Neural crest cell (in vitro differentiated cells): ENCODE measurements at regions not wholly inside any gene's neighbourhood (a gene's known extent, or its start where the extent isn't known, plus 50 kb on each side); places are given as distances from the start of the nearest gene placed in this dataset.
"Not testable (repeated sequence)": the region's sequence is repeated elsewhere in the genome, so short reads cannot be mapped to it uniquely, and the experiment has no call there.

Experiments
- DNase-seq: peaks from one replicate; pipeline ENCODE4 v3.0.0; 2021; ENCODE audit warnings: low read depth, mixed read lengths, low spot score
- H3K27ac Mint-ChIP-seq: one replicate; pipeline ENCODE4 v1.8.0; 2021; ENCODE audit warnings: mild to moderate bottlenecking, mixed read lengths; ENCODE audit not compliant: unreplicated experiment
- H3K27me3 Mint-ChIP-seq: 2 replicates; pipeline ENCODE4 v1.8.0; 2021; ENCODE audit warnings: low read depth, mild to moderate bottlenecking, mixed read lengths
- H3K36me3 Mint-ChIP-seq: 2 replicates; pipeline ENCODE4 v1.8.0; 2021; ENCODE audit warnings: low read depth, mild to moderate bottlenecking, mixed read lengths
- H3K4me1 Mint-ChIP-seq: 2 replicates; pipeline ENCODE4 v1.8.0; 2021; ENCODE audit warnings: mixed read lengths
- H3K4me3 Mint-ChIP-seq: one replicate; pipeline ENCODE4 v1.8.0; 2021; ENCODE audit warnings: mild to moderate bottlenecking, mixed read lengths
- H3K9me3 Mint-ChIP-seq: 2 replicates; pipeline ENCODE4 v1.8.0; 2021; ENCODE audit warnings: mixed read lengths
- TF ChIP-seq, protein P1 (sequence below): fragments of 200-600 bp; sonication (generic); conservative IDR thresholded peaks from 2 replicates; pipeline ENCODE4 v1.5.0; 2021; ENCODE audit warnings: antibody characterized with exemption, mild to moderate bottlenecking

DNA sequence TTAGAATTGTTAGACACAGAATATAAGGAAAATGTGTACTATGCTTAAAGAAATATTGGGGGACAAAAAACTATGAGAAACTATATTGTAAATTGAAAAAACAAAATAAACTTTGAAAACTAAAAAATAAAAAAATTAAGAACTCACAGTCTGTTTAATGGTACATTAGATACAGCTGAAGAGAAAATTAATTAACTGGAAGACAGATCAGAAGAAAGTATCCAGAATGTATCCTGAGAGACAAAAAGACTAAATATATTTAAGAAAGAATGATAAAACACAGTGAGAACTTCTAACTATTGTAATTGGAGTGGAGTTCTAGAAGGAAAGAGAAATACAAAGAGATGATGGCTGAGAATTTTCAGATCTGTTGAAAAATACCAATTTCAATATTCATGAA lies 57.6 kb upstream of the SH3PXD2B start:
- TF ChIP-seq, protein P1, sequence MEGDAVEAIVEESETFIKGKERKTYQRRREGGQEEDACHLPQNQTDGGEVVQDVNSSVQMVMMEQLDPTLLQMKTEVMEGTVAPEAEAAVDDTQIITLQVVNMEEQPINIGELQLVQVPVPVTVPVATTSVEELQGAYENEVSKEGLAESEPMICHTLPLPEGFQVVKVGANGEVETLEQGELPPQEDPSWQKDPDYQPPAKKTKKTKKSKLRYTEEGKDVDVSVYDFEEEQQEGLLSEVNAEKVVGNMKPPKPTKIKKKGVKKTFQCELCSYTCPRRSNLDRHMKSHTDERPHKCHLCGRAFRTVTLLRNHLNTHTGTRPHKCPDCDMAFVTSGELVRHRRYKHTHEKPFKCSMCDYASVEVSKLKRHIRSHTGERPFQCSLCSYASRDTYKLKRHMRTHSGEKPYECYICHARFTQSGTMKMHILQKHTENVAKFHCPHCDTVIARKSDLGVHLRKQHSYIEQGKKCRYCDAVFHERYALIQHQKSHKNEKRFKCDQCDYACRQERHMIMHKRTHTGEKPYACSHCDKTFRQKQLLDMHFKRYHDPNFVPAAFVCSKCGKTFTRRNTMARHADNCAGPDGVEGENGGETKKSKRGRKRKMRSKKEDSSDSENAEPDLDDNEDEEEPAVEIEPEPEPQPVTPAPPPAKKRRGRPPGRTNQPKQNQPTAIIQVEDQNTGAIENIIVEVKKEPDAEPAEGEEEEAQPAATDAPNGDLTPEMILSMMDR: no peak
- Mint-ChIP-seq H3K27ac (no peak overlapping the region), H3K27me3 (peaks cover 14% of the 10 kb centered on the region), H3K4me3 (no peak overlapping the region), H3K9me3 (peaks cover 25% of the 10 kb centered on the region), H3K4me1 (peaks cover 4% of the 10 kb centered on the region), H3K36me3 (peaks cover 10% of the 10 kb centered on the region)
- no peak for DNase-seq

DNA sequence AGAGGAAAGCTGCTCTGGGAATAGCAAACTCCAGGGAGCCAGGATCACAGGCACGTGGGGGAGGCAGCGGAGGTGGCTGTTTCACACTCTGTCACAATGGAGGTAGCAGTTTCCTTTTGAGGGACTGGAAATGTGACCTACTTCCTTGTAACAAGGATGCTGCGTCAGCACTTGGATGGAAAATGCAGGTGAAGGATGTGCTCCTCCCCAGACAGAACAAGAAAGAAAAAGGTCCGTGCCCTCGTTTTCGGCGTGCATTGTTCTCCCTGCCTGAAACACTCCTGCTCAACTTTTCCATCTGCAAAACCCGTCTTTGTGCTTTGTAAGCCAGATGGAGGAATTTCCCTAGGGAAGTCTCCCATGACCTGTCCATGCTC lies 55.1 kb upstream of the SH3PXD2B start:
- H3K4me1 Mint-ChIP-seq: peaks cover 19% of the 10 kb centered on the region
- H3K9me3 Mint-ChIP-seq: peaks cover 19% of the 10 kb centered on the region
- TF ChIP-seq, protein P1: no peak
- peaks cover 10% of the 10 kb centered on the region for H3K36me3 Mint-ChIP-seq
- peak overlapping the region; percentile 76 for H3K27ac Mint-ChIP-seq
- no peak overlapping the region for H3K4me3 Mint-ChIP-seq
- peaks cover 4% of the 10 kb centered on the region for H3K27me3 Mint-ChIP-seq
- DNase-seq: no peak

DNA sequence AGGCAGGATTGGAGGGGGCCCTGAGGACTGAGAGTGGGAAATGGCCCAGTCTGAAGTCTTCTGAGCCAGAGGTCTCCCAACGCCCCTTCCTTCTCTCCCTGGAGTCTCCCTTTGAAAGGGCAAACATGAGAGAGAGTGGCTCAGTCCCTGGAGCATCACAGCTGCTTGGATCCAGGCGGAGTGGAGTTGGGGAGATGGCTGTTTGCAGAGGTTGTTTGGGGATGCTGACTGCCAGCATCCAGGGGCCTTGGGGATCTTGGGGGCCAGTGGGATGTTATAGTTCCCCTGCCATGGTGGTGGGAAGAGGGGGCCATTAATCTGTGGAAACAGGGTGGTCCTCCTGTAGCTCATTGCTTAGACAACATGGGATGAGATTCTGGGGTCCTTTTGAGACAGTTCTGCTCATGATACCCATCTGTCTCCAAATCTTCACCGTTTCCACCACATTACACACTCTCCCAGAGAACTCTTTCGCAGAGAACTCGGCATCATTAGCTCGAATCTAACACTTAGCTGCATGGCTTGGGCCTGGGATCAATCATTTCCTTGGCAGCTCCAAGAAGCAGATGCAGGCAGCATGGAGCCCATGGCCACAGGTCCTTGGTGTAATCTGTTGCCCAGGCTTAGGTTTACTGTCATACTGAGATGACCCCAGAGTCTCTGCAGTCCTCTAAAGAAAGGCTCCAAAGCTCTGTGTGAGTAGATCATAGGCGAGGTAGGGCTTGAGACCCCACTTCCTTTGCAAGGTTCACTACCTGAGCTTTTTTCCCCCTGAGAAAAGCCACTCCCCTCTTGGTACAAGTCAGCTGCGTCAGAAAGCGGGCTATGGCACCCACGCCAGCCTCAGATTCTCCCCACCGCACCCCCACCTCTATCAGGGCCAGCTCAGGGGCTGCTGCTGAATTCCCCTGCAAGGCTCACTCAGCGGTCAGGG lies 54.4 kb upstream of the SH3PXD2B start:
- no peak overlapping the region for H3K27ac Mint-ChIP-seq
- DNase-seq: no peak
- peaks cover 19% of the 10 kb centered on the region for H3K9me3 Mint-ChIP-seq

DNA sequence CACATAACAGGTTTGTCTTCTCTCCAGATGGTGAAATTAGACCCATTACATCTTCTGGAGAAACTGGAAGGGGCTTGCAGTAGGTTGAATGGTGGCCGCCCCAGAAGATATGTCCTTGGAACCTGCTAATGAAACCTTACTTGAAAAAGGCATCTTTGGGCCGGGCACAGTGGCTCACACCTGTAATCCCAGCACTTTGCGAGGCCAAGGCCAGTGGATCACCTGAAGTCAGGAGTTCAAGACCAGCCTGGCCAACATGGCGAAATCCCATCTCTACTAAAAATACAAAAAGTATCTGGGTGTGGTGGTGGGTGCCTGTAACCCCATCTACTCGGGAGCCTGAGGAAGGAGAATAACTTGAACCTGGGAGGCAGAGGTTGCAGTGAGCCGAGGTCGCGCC lies 53.2 kb upstream of the SH3PXD2B start:
- not testable (repeated sequence) for H3K27me3 Mint-ChIP-seq, H3K27ac Mint-ChIP-seq, H3K36me3 Mint-ChIP-seq

More for the DNA sequence above, 54.4 kb upstream of the SH3PXD2B start:
- Mint-ChIP-seq H3K36me3 (peaks cover 10% of the 10 kb centered on the region), H3K4me3 (no peak overlapping the region), H3K4me1 (peaks cover 25% of the 10 kb centered on the region), H3K27me3 (peaks cover 4% of the 10 kb centered on the region)
- TF ChIP-seq, protein P1: no peak

DNA sequence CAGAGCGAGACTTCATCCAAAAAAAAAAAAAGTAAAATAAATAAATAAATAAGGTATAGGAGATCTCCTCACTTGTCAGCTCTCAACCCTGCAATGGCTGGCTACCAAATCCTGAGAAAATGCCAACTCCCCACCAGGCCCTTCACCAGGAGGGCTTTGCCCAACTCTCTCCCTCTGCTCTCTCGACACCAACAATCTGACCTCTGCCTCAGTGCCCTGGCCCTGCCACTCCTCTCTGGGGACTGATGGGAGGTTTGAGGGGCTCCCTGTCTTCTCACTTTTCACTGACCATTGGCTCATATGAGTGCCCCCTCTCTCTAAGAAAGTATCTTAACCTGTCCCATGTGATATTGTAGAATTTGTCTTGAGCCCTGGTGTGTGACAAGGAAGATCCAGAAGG lies 52.6 kb upstream of the SH3PXD2B start:
- no peak for DNase-seq
- TF ChIP-seq, protein P1: no peak
- Mint-ChIP-seq H3K36me3 (peaks cover 3% of the 10 kb centered on the region), H3K27ac (no peak overlapping the region), H3K4me3 (no peak overlapping the region), H3K9me3 (peaks cover 6% of the 10 kb centered on the region), H3K4me1 (peaks cover 37% of the 10 kb centered on the region), H3K27me3 (peaks cover 4% of the 10 kb centered on the region)

More for the DNA sequence above, 53.2 kb upstream of the SH3PXD2B start:
- Mint-ChIP-seq H3K4me1 (peaks cover 35% of the 10 kb centered on the region), H3K9me3 (peaks cover 10% of the 10 kb centered on the region)
- DNase-seq, H3K4me3 Mint-ChIP-seq: not testable (repeated sequence)

DNA sequence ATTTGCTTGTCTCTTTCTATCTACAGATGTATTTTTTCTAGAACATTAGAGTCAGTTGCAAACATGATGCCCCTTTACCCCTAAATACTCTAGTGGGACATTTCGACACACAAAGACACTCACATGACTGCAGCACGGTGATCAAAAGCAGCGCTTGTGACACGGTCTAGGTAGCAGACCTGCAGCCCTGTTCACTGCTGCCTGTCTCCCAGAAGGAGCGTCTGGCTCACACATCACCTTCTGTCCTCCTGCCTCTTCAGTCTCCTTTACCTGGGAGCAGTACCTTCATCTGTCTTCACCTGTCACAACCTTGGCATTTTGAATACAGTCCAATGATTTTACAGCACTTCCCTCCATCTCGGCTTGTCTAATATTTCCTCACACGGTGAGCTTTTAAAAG lies 51.9 kb upstream of the SH3PXD2B start:
- Mint-ChIP-seq H3K27me3 (peaks cover 4% of the 10 kb centered on the region), H3K27ac (no peak overlapping the region), H3K9me3 (peaks cover 3% of the 10 kb centered on the region), H3K4me1 (peaks cover 42% of the 10 kb centered on the region), H3K36me3 (no peaks in the 10 kb centered on the region), H3K4me3 (no peak overlapping the region)
- DNase-seq: no peak
- TF ChIP-seq, protein P1: no peak
